ENCODE measurements at regions not wholly inside any gene's neighbourhood (a gene's known extent, or its start where the extent isn't known, plus 50 kb on each side); places are given as distances from the start of the nearest gene placed in this dataset.

- no peak for ATAC-seq
These were observed 273.5 kb downstream of the TMA16 start for GRCh38 chr4:163768014-163768413.

- ATAC-seq = no peak
These were observed 277.7 kb downstream of the TMA16 start for GRCh38 chr4:163772238-163772637.

- ATAC-seq = no peak
These were observed 279.4 kb downstream of the TMA16 start for GRCh38 chr4:163773940-163774339.

- ATAC-seq = no peak
These were observed 282.5 kb downstream of the TMA16 start for GRCh38 chr4:163776957-163777356.

GRCh38 chr4:163781726-163782125, 287.2 kb downstream of the TMA16 start:
- ATAC-seq = no peak

- ATAC-seq = no peak
These were observed 295.7 kb downstream of the TMA16 start for GRCh38 chr4:163790231-163790630.

- no peak for ATAC-seq
These were observed 301.4 kb downstream of the TMA16 start for GRCh38 chr4:163795885-163796284.

GRCh38 chr4:163804001-163804400, 309.5 kb downstream of the TMA16 start:
- ATAC-seq = no peak

- ATAC-seq = no peak
These were observed 312.2 kb downstream of the TMA16 start for GRCh38 chr4:163806653-163807052.

- no peak for ATAC-seq
These were observed 313.5 kb downstream of the TMA16 start for GRCh38 chr4:163808011-163808410.

GRCh38 chr4:163810755-163811154, 316.3 kb downstream of the TMA16 start:
- ATAC-seq = no peak

- no peak for ATAC-seq
These were observed 321.3 kb downstream of the TMA16 start for GRCh38 chr4:163815776-163816175.

- no peak for ATAC-seq
These were observed 322.0 kb downstream of the TMA16 start for GRCh38 chr4:163816494-163816893.

- no peak for ATAC-seq
These were observed 324.2 kb downstream of the TMA16 start for GRCh38 chr4:163818673-163819072.

GRCh38 chr4:163833669-163834068, 339.2 kb downstream of the TMA16 start:
- no peak for ATAC-seq

- ATAC-seq = no peak
These were observed 351.5 kb downstream of the TMA16 start for GRCh38 chr4:163846008-163846407.

- ATAC-seq = no peak
These were observed 357.8 kb downstream of the TMA16 start for GRCh38 chr4:163852246-163852645.

GRCh38 chr4:163857903-163858302, 363.4 kb downstream of the TMA16 start:
- no peak for ATAC-seq

- ATAC-seq = no peak
These were observed 364.0 kb downstream of the TMA16 start for GRCh38 chr4:163858515-163858914.

GRCh38 chr4:163863082-163863481, 368.6 kb downstream of the TMA16 start:
- no peak for ATAC-seq

GRCh38 chr4:163865010-163865409, 370.5 kb downstream of the TMA16 start:
- ATAC-seq = no peak

- peak; percentile 77 to 79 for ATAC-seq
These were observed 372.3 kb downstream of the TMA16 start for GRCh38 chr4:163866728-163867315.

GRCh38 chr4:163868445-163868844, 374.0 kb downstream of the TMA16 start:
- ATAC-seq = no peak

- no peak for ATAC-seq
These were observed 376.6 kb downstream of the TMA16 start for GRCh38 chr4:163871078-163871477.

- ATAC-seq = no peak
These were observed 380.8 kb downstream of the TMA16 start for GRCh38 chr4:163875327-163875726.
